Psoas muscle (tissue), 7 donors: ENCODE measurements at regions not wholly inside any gene's neighbourhood (a gene's known extent, or its start where the extent isn't known, plus 50 kb on each side); places are given as distances from the start of the nearest gene placed in this dataset.
"Not testable (repeated sequence)": the region's sequence is repeated elsewhere in the genome, so short reads cannot be mapped to it uniquely, and the experiment has no call there.

Experiments
- ATAC-seq, 4 donors: fragments of 200-7000 bp; cut with Tn5 transposase; one replicate each; pipeline ENCODE4 v1.9.1; 2020; ENCODE audit warnings: moderate library complexity in 3 of 4, mild to moderate bottlenecking in 2 of 4
- DNase-seq, 2 donors: peaks; one replicate each; pipeline ENCODE4 v3.0.0-alpha.2; 2020
- H3K27ac ChIP-seq: fragments of 200-600 bp; one replicate; pipeline ENCODE4 v1.8.0; 2022
- H3K27me3 ChIP-seq, 3 donors: fragments of 200-600 bp in 1 of 3; one replicate each; pipeline versions ENCODE4 v1.6.1 to v1.8.0; 2013 to 2022; ENCODE audit warnings: low read length in 2 of 3, mild to moderate bottlenecking in 2 of 3, moderate library complexity in 1 of 3; ENCODE audit not compliant: insufficient read depth in 3 of 3
- H3K36me3 ChIP-seq, 2 donors: fragments of 200-600 bp in 1 of 2; one replicate each; pipeline versions ENCODE4 v1.6.1 to v1.8.0; 2013 to 2022; ENCODE audit warnings: low read depth in 1 of 2, mild to moderate bottlenecking in 1 of 2, moderate library complexity in 1 of 2; ENCODE audit not compliant: insufficient read depth in 1 of 2
- H3K4me1 ChIP-seq: fragments of 200-600 bp; one replicate; pipeline ENCODE4 v1.8.0; 2022
- H3K4me3 ChIP-seq: fragments of 200-600 bp; one replicate; pipeline ENCODE4 v1.8.0; 2022; ENCODE audit warnings: mild to moderate bottlenecking
- H3K9me3 ChIP-seq: fragments of 200-600 bp; one replicate; pipeline ENCODE4 v1.8.0; 2022
- WGBS, 3 donors: extraction: QIAGEN DNeasy Blood & Tissue Kit; methylation state at CpG; one replicate each; pipeline versions ENCODE4 v1.1.6 to v1.1.7; 2013; 5-methylcytosine and 5-hydroxymethylcytosine counted together
- intact Hi-C, 2 donors: fragments of 100-400 bp; cut with DNase I; formaldehyde crosslinking; loops; one replicate each; pipeline versions ENCODE4 v1.11.0 to v1.14.2; 2022
- TF ChIP-seq, protein P1 (sequence below): fragments of 200-600 bp; IDR thresholded peaks from one replicate; pipeline ENCODE4 v1.8.0; 2022; ENCODE audit warnings: antibody characterized with exemption
- donor health status: healthy with polysubstance abuse.
- donor health status: DM: no; HTN: no; CAD: no; lungs with moderate emphysema.
- donor health status: Bipolar disorder and iron deficiency.
- donor health status: healthy.
- donor health status: DM: yes; HTN: yes; CAD: no.
- donor health status: DM: no; HTN: no; CAD: no.
- donor health status: DM: yes; HTN: yes; CAD: no.

DNA sequence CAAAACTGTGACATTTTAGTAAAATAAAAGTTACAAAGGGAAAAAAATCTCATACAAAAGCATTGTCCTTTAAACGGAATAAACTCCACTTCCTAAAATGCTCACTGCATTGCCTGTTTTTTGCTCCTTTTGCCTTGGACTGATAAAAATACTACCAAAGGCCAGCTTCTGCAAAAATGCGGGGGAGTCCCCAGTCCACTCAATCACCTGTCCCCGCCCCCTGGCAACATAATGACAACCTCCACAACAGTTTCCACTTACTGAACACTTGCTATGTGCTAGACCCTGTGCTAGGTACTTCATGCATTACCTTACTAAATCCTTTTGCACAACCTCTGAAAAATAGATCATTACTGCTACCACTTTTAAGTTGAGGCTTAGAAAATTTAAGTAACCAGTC, 172.7 kb upstream of the CCL2 start:
- TF ChIP-seq, protein P1, sequence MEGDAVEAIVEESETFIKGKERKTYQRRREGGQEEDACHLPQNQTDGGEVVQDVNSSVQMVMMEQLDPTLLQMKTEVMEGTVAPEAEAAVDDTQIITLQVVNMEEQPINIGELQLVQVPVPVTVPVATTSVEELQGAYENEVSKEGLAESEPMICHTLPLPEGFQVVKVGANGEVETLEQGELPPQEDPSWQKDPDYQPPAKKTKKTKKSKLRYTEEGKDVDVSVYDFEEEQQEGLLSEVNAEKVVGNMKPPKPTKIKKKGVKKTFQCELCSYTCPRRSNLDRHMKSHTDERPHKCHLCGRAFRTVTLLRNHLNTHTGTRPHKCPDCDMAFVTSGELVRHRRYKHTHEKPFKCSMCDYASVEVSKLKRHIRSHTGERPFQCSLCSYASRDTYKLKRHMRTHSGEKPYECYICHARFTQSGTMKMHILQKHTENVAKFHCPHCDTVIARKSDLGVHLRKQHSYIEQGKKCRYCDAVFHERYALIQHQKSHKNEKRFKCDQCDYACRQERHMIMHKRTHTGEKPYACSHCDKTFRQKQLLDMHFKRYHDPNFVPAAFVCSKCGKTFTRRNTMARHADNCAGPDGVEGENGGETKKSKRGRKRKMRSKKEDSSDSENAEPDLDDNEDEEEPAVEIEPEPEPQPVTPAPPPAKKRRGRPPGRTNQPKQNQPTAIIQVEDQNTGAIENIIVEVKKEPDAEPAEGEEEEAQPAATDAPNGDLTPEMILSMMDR: no peak
- intact Hi-C loops: no loop called here
- Histone ChIP-seq H3K4me1 (no peaks in the 10 kb centered on the region), H3K27me3 (peaks cover 0 to 4% (median 0%) of the 10 kb centered on the region in 3 donors), H3K27ac (no peak overlapping the region), H3K36me3 (no peaks in the 10 kb centered on the region), H3K9me3 (no peaks in the 10 kb centered on the region), H3K4me3 (no peak overlapping the region)
- 83 to 87% (median 87%) methylated on average over 3 of the region's 3 CpGs for WGBS, 3 donors
- ATAC-seq (no peak), DNase-seq (no peak)

DNA sequence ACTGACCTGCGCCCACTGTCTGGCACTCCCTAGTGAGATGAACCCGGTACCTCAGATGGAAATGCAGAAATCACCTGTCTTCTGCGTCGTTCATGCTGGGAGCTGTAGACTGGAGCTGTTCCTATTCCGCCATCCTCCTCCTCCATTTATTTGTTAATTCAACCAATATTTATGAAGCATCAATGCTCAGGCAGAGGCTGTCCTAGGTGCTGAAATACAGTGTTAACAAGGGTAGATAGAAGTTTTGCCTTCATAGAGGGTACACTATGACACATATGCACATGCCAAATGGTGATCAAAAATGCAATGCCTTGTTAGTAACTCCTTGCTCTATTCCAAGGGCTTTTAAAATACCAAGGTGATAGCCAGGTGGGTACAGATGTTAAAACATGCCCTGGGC, 166.0 kb upstream of the CCL2 start:
- ATAC-seq, H3K27ac ChIP-seq, intact Hi-C loops, H3K4me3 ChIP-seq, H3K27me3 ChIP-seq, H3K36me3 ChIP-seq, H3K9me3 ChIP-seq, H3K4me1 ChIP-seq, DNase-seq: not testable (repeated sequence)
- WGBS, 3 donors: 85 to 96% (median 93%) methylated on average over 5 of the region's 5 CpGs

DNA sequence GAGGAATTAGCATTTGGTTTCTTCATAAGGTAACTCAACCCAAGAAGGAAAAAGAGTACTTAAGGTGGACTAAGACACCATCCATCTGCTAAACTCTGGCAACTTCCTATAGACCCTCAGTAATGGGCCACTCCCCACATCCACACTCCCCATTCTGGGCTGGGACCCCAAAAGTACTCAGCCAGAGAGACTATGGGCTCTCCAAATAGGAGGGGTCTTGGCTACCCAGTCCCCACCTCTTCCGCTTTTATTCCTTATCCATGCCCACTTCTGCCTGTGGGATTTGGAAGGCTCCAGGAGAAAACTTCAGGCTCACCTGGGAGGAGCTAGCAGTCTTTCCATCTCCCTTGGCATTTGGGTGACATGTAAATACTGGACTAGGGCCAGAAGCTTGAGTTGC, 164.5 kb upstream of the CCL2 start:
- Histone ChIP-seq H3K9me3 (no peaks in the 10 kb centered on the region), H3K4me1 (no peaks in the 10 kb centered on the region), H3K4me3 (no peak overlapping the region), H3K27me3 (peaks cover 0 to 7% (median 0%) of the 10 kb centered on the region in 3 donors), H3K36me3 (no peaks in the 10 kb centered on the region), H3K27ac (no peak overlapping the region)
- TF ChIP-seq, protein P1: no peak
- no peak for ATAC-seq
- DNase-seq: no peak
- 93 to 100% (median 95%) methylated on average over 1 of the region's 1 CpG for WGBS, 3 donors
- intact Hi-C loops: no loop called here

DNA sequence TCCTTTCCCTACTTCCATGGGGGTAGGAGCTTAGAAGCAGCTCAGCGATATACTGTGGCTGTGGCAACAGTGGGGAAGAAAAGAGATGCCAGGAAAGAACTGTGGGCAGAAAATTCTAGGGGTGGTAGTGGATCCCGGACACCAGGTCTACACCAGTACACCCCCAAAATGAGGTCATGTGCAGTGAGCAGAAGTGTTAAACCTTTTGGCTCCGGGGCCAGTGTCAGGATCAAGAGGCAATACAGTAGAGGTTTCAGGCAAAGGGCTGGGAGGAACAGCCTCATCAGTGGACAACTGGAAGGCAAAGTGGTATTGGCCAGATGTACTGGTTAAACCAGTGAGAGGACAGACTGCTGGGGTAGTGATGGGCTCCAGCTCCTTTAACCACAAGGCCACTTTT, 163.1 kb upstream of the CCL2 start:
- WGBS, 3 donors: 79 to 81% (median 79%) methylated on average over 3 of the region's 3 CpGs
- H3K4me1 ChIP-seq: no peaks in the 10 kb centered on the region
- H3K36me3 ChIP-seq: no peaks in the 10 kb centered on the region
- ATAC-seq (no peak), DNase-seq (no peak)
- intact Hi-C loops: no loop called here
- no peak overlapping the region for H3K4me3 ChIP-seq
- H3K27ac ChIP-seq: no peak overlapping the region
- no peaks in the 10 kb centered on the region for H3K9me3 ChIP-seq
- H3K27me3 ChIP-seq: peaks cover 0 to 7% (median 1%) of the 10 kb centered on the region in 3 donors
- TF ChIP-seq, protein P1: no peak

DNA sequence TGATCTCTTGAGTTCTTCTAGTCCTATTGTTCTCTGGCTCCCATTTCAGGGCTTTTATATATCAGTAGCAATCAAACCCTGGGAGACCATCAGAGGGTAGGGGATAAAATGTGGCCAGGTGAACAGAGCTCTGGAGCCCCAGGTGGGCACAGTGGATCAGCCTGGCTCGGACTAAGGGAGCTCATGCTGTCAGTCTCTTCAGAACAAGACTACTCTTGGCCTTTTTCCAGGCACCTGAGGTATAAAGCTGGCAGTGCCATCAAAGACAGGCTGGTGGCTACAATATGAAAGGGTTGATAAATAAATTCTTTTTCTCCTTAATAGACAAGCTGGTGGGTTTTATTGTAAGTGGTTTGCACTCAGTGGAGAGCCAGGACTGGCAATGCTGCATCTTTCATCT, 160.0 kb upstream of the CCL2 start:
- no peak overlapping the region for H3K4me3 ChIP-seq
- TF ChIP-seq, protein P1: no peak
- no peaks in the 10 kb centered on the region for H3K9me3 ChIP-seq
- no peaks in the 10 kb centered on the region for H3K36me3 ChIP-seq
- ATAC-seq (no peak), DNase-seq (no peak)
- intact Hi-C loops: no loop called here
- no peaks in the 10 kb centered on the region for H3K4me1 ChIP-seq
- H3K27me3 ChIP-seq: peaks cover 0 to 7% (median 3%) of the 10 kb centered on the region in 3 donors
- WGBS, 3 donors: 40 to 49% (median 41%) methylated on average over 1 of the region's 1 CpG
- H3K27ac ChIP-seq: no peak overlapping the region
